B cell (primary cell): ENCODE measurements at regions not wholly inside any gene's neighbourhood (a gene's known extent, or its start where the extent isn't known, plus 50 kb on each side); places are given as distances from the start of the nearest gene placed in this dataset.

Experiments used
- ATAC-seq: fragments of 200-7000 bp; cut with Tn5 transposase; one replicate; pipeline ENCODE4 v1.10.0; 2021; ENCODE audit warnings: low read depth, mild to moderate bottlenecking, moderate number of reproducible peaks, moderate library complexity
- CTCF ChIA-PET: fragments of 350-600 bp; sonication (Branson Sonifier 250); formaldehyde crosslinking; loops from one replicate; lab custom pipeline; 2021; ENCODE audit warnings: antibody characterized with exemption, inconsistent platforms; lab: Charles Lee
- POLR2A ChIA-PET: fragments of 350-600 bp; sonication (Branson Sonifier 250); formaldehyde crosslinking; loops from one replicate; lab custom pipeline; 2021; ENCODE audit warnings: antibody characterized with exemption; lab: Charles Lee
- DNase-seq: peaks from one replicate; pipeline ENCODE4 v3.0.0; 2013
- H2AFZ ChIP-seq: 2 replicates; pipeline ENCODE4 v1.6.1; 2012; ENCODE audit warnings: mild to moderate bottlenecking, low read depth, low read length; ENCODE audit not compliant: insufficient read depth, poor library complexity, severe bottlenecking
- H3K27ac ChIP-seq, 2 donors: 1 replicate in 1 of 2; 2 replicates in 1 of 2; pipeline ENCODE4 v1.5.1; 2012 to 2013; ENCODE audit warnings: low read length in 2 of 2, mild to moderate bottlenecking in 2 of 2, moderate library complexity in 1 of 2
- H3K27me3 ChIP-seq, 4 experiments: fragments of 200-600 bp in 1 of 4; sonication (generic) in 1 of 4; replicated peaks in 1 of 4; 1 replicate in 2 of 4; 2 replicates in 2 of 4; pipeline versions ENCODE4 v1.6.1 to v1.7.0; 2013 to 2016; ENCODE audit warnings: low read length in 3 of 4, mild to moderate bottlenecking in 2 of 4, mixed read lengths in 1 of 4, moderate library complexity in 1 of 4; ENCODE audit not compliant: insufficient read depth in 4 of 4, control insufficient read depth in 3 of 4; ENCODE audit errors: control extremely low read depth in 1 of 4
- H3K36me3 ChIP-seq, 2 experiments: replicated peaks in 1 of 2; 1 replicate in 1 of 2; 2 replicates in 1 of 2; pipeline versions ENCODE4 v1.6.1 to v1.7.1; 2013; ENCODE audit warnings: low read length in 1 of 2; ENCODE audit not compliant: insufficient read depth in 2 of 2, control insufficient read depth in 1 of 2; ENCODE audit errors: control extremely low read depth in 1 of 2, extremely low read depth in 1 of 2
- H3K4me1 ChIP-seq, 2 donors: fragments of 200-600 bp in 1 of 2; sonication (generic) in 1 of 2; 1 replicate in 1 of 2; 2 replicates in 1 of 2; pipeline versions ENCODE4 v1.5.1 to v1.6.1; 2013 to 2017; ENCODE audit warnings: low read length in 2 of 2; ENCODE audit not compliant: control insufficient read depth in 2 of 2, insufficient read depth in 2 of 2
- H3K4me2 ChIP-seq: replicated peaks from 2 replicates; pipeline ENCODE3; 2012; ENCODE audit warnings: mild to moderate bottlenecking, low read depth, low read length; ENCODE audit not compliant: poor library complexity, severe bottlenecking
- H3K4me3 ChIP-seq, 5 experiments: fragments of 200-600 bp in 1 of 5; sonication (generic) in 1 of 5; 1 replicate in 3 of 5; 2 replicates in 2 of 5; pipeline versions ENCODE4 v1.5.1 to v1.7.0; 2011 to 2016; ENCODE audit warnings: low read length in 4 of 5, mild to moderate bottlenecking in 4 of 5, low read depth in 2 of 5, control low read depth in 1 of 5, moderate library complexity in 1 of 5; ENCODE audit not compliant: insufficient read depth in 1 of 5; ENCODE audit errors: control extremely low read depth in 1 of 5, extremely low read depth in 1 of 5
- H3K79me2 ChIP-seq: fragments of 200-600 bp; sonication (generic); one replicate; pipeline ENCODE4 v1.6.0; 2016; ENCODE audit warnings: low read length; ENCODE audit not compliant: control insufficient read depth, insufficient read depth
- H3K9ac ChIP-seq: fragments of 200-600 bp; sonication (generic); 2 replicates; pipeline ENCODE4 v1.6.1; 2017; ENCODE audit warnings: mild to moderate bottlenecking, low read length, moderate library complexity
- H3K9me3 ChIP-seq, 3 donors: one replicate each; pipeline versions ENCODE4 v1.6.1 to v1.7.1; 2013; ENCODE audit warnings: low read length in 2 of 3; ENCODE audit not compliant: control insufficient read depth in 2 of 3, insufficient read depth in 1 of 3; ENCODE audit errors: control extremely low read depth in 1 of 3
- H4K20me1 ChIP-seq: 2 replicates; pipeline ENCODE4 v1.6.0; 2012; ENCODE audit warnings: mild to moderate bottlenecking, low read length; ENCODE audit not compliant: insufficient read depth, control insufficient read depth, poor library complexity, severe bottlenecking
- H3K27ac Mint-ChIP-seq: one replicate; pipeline ENCODE4 v1.8.0; 2021; ENCODE audit warnings: mixed read lengths
- H3K27me3 Mint-ChIP-seq: one replicate; pipeline ENCODE4 v1.8.0; 2021; ENCODE audit warnings: mixed read lengths
- H3K4me1 Mint-ChIP-seq: one replicate; pipeline ENCODE4 v1.8.0; 2021; ENCODE audit warnings: mixed read lengths
- H3K4me3 Mint-ChIP-seq: one replicate; pipeline ENCODE4 v1.8.0; 2021; ENCODE audit warnings: mixed read lengths
- H3K9me3 Mint-ChIP-seq: one replicate; pipeline ENCODE4 v1.8.0; 2022; ENCODE audit warnings: mixed read lengths; ENCODE audit not compliant: insufficient read depth
- EZH2 ChIP-seq: IDR thresholded peaks from 2 replicates; pipeline ENCODE4 v1.6.1; 2012; ENCODE audit warnings: borderline replicate concordance, low read depth, mild to moderate bottlenecking, moderate library complexity, low read length; ENCODE audit not compliant: insufficient read depth, poor library complexity, severe bottlenecking
- WGBS: methylation state at CpG from one replicate; pipeline ENCODE4 v1.1.5; 2013; ENCODE audit warnings: missing lambda C conversion rate; ENCODE audit not compliant: insufficient coverage; 5-methylcytosine and 5-hydroxymethylcytosine counted together
- intact Hi-C: fragments of 100-400 bp; cut with micrococcal nuclease; formaldehyde crosslinking; loops from one replicate; pipeline ENCODE4 v1.10.0; 2022
- TF ChIP-seq, protein P1 (sequence below): fragments of 200-600 bp; IDR thresholded peaks from one replicate; pipeline ENCODE4 v1.8.0; 2022; ENCODE audit warnings: antibody characterized with exemption, mild to moderate bottlenecking

DNA sequence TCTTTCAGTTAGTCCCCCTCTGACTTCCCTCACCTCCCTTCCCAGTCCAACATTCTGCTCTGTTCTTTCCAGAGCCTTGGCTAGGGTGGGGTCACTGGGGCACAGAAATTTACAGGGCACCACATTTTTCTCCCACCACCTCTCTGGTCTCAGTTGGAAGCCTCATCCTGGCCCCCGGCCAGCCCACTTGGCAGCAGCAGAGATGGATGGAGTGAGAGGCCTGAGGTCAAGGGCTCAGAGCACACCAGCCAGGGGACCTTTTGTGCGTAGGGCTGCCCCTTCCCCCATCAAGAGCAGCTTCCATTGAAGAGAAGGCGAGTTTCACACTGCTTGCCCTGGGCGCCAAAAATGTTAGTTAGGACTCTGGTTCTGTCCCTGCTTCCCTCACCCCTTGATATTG, 230.9 kb downstream of the SOX3 start:
- no peak for ATAC-seq
- no peaks in the 10 kb centered on the region for H3K79me2 ChIP-seq
- no peaks in the 10 kb centered on the region for H3K27me3 ChIP-seq
- no peak overlapping the region for H3K27ac Mint-ChIP-seq
- H3K27ac ChIP-seq = no peak overlapping the region
- intact Hi-C loops = no loop called here
- H3K4me1 ChIP-seq = no peaks in the 10 kb centered on the region
- H3K4me1 Mint-ChIP-seq = no peaks in the 10 kb centered on the region
- CTCF ChIA-PET = no interaction called here
- H3K4me3 ChIP-seq = no peak overlapping the region
- H3K9ac ChIP-seq = no peak overlapping the region
- no peaks in the 10 kb centered on the region for H4K20me1 ChIP-seq
- no peaks in the 10 kb centered on the region for H3K36me3 ChIP-seq
- 85% methylated on average over 3 of the region's 4 CpGs for WGBS
- no peak overlapping the region for H3K4me2 ChIP-seq
- no peak overlapping the region for H3K4me3 Mint-ChIP-seq
- H3K9me3 Mint-ChIP-seq = peaks cover 5% of the 10 kb centered on the region
- peaks cover 0 to 3% (median 0%) of the 10 kb centered on the region in 3 donors for H3K9me3 ChIP-seq
- no peak for DNase-seq
- POLR2A ChIA-PET = no interaction called here
- no peak overlapping the region for H2AFZ ChIP-seq
- H3K27me3 Mint-ChIP-seq = no peaks in the 10 kb centered on the region
- TF ChIP-seq EZH2 = no peak
- TF ChIP-seq, protein P1, sequence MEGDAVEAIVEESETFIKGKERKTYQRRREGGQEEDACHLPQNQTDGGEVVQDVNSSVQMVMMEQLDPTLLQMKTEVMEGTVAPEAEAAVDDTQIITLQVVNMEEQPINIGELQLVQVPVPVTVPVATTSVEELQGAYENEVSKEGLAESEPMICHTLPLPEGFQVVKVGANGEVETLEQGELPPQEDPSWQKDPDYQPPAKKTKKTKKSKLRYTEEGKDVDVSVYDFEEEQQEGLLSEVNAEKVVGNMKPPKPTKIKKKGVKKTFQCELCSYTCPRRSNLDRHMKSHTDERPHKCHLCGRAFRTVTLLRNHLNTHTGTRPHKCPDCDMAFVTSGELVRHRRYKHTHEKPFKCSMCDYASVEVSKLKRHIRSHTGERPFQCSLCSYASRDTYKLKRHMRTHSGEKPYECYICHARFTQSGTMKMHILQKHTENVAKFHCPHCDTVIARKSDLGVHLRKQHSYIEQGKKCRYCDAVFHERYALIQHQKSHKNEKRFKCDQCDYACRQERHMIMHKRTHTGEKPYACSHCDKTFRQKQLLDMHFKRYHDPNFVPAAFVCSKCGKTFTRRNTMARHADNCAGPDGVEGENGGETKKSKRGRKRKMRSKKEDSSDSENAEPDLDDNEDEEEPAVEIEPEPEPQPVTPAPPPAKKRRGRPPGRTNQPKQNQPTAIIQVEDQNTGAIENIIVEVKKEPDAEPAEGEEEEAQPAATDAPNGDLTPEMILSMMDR = no peak

DNA sequence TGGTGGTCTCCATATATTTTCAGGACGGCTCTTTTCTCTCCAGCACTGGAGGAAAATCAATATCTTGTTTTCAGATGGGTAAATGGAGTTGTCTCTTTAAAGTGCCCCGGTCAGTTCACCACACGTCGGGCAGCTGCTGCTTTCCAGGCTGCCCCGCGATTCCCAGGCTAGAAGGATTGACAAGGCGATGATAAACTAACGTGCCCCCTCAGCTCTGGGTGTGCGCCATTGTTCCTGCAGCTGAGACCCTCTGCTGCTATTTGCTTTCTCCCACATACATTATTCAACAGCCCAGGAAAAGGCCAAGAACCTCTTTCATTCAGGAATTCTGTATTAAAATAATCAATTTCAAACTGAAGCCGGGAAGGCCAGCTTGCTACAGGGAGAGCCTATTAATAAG, 254.5 kb downstream of the SOX3 start:
- Histone ChIP-seq H4K20me1 (no peaks in the 10 kb centered on the region), H3K79me2 (no peaks in the 10 kb centered on the region), H3K27ac (no peak overlapping the region), H3K36me3 (no peaks in the 10 kb centered on the region), H3K4me2 (no peak overlapping the region), H3K4me3 (no peak overlapping the region), H3K4me1 (no peaks in the 10 kb centered on the region), H3K27me3 (no peaks in the 10 kb centered on the region), H3K9me3 (no peaks in the 10 kb centered on the region), H3K9ac (no peak overlapping the region), H2AFZ (no peak overlapping the region)
- DNase-seq = no peak
- Mint-ChIP-seq H3K27ac (no peak overlapping the region), H3K4me3 (no peak overlapping the region), H3K4me1 (no peaks in the 10 kb centered on the region), H3K9me3 (no peaks in the 10 kb centered on the region), H3K27me3 (no peaks in the 10 kb centered on the region)
- ChIA-PET CTCF (no interaction called here), POLR2A (no interaction called here)
- ATAC-seq = no peak
- 62% methylated on average over 6 of the region's 10 CpGs for WGBS
- TF ChIP-seq EZH2 = no peak
- TF ChIP-seq, protein P1 = no peak
- intact Hi-C loops = no loop called here
